Thoracic aorta (tissue), 2 donors: ENCODE measurements at regions not wholly inside any gene's neighbourhood (a gene's known extent, or its start where the extent isn't known, plus 50 kb on each side); places are given as distances from the start of the nearest gene placed in this dataset.

Experiments
- ATAC-seq: fragments of 150-250 bp; one replicate; pipeline ENCODE4 v1.8.0; 2017; ENCODE audit warnings: low read depth; ENCODE audit not compliant: insufficient number of reproducible peaks, low FRiP score
- DNase-seq: peaks from one replicate; pipeline ENCODE4 v3.0.0-alpha.2; 2020; ENCODE audit warnings: low spot score
- H3K27ac ChIP-seq, 2 donors: fragments of 200-600 bp; sonication (generic); 1 replicate in 1 of 2; 2 replicates in 1 of 2; pipeline ENCODE4 v1.5.1; 2016; ENCODE audit warnings: mild to moderate bottlenecking in 2 of 2, moderate library complexity in 2 of 2
- H3K27me3 ChIP-seq: fragments of 200-600 bp; sonication (generic); replicated peaks from 2 replicates; pipeline ENCODE4 v1.6.0; 2016; ENCODE audit warnings: mild to moderate bottlenecking; ENCODE audit not compliant: insufficient read depth
- H3K36me3 ChIP-seq: fragments of 200-600 bp; sonication (generic); one replicate; pipeline ENCODE4 v1.5.1; 2016
- H3K4me1 ChIP-seq, 2 donors: fragments of 200-600 bp; sonication (generic); 1 replicate in 1 of 2; 2 replicates in 1 of 2; pipeline versions ENCODE4 v1.5.1 to v1.6.0; 2016; ENCODE audit warnings: low read depth in 2 of 2, mild to moderate bottlenecking in 1 of 2; ENCODE audit not compliant: control insufficient read depth in 1 of 2
- H3K4me3 ChIP-seq: fragments of 200-600 bp; sonication (generic); 2 replicates; pipeline ENCODE4 v1.5.1; 2016; ENCODE audit warnings: mild to moderate bottlenecking
- H3K9me3 ChIP-seq: fragments of 200-600 bp; sonication (generic); 2 replicates; pipeline ENCODE4 v1.5.1; 2016
- CTCF ChIP-seq: fragments of 200-600 bp; sonication (generic); IDR thresholded peaks from one replicate; pipeline ENCODE4 v1.5.1; 2019; ENCODE audit warnings: antibody characterized with exemption

- TF ChIP-seq CTCF, result no peak
- no peaks in the 10 kb centered on the region for H3K36me3 ChIP-seq
- ATAC-seq, result no peak
These were observed 365.3 kb downstream of the TDRD15 start for GRCh38 chr2:21489080-21489479.

GRCh38 chr2:21498016-21498415, 374.2 kb downstream of the TDRD15 start:
- no peak for DNase-seq
- no peak for ATAC-seq
- Histone ChIP-seq H3K4me1 (peaks cover 0 to 4% of the 10 kb centered on the region in 2 donors), H3K4me3 (no peak overlapping the region), H3K9me3 (no peaks in the 10 kb centered on the region), H3K36me3 (no peaks in the 10 kb centered on the region), H3K27ac (no peak overlapping the region), H3K27me3 (no peaks in the 10 kb centered on the region)
- TF ChIP-seq CTCF, result no peak

More at GRCh38 chr2:21489080-21489479, 365.3 kb downstream of the TDRD15 start:
- no peaks in the 10 kb centered on the region for H3K9me3 ChIP-seq
- DNase-seq, result no peak
- H3K4me1 ChIP-seq, result no peaks in the 10 kb centered on the region
- no peak overlapping the region for H3K4me3 ChIP-seq
- H3K27ac ChIP-seq, result no peak overlapping the region
- H3K27me3 ChIP-seq, result no peaks in the 10 kb centered on the region

- DNase-seq, result no peak
These were observed 376.7 kb downstream of the TDRD15 start for GRCh38 chr2:21500401-21500945.

GRCh38 chr2:21501376-21502027, 377.7 kb downstream of the TDRD15 start:
- DNase-seq, result no peak
- no peak for ATAC-seq
- TF ChIP-seq CTCF, result no peak
- Histone ChIP-seq H3K36me3 (no peaks in the 10 kb centered on the region), H3K9me3 (no peaks in the 10 kb centered on the region), H3K27me3 (no peaks in the 10 kb centered on the region), H3K4me1 (peaks cover 0 to 4% of the 10 kb centered on the region in 2 donors), H3K27ac (no peak overlapping the region), H3K4me3 (no peak overlapping the region)

More at GRCh38 chr2:21500401-21500945, 376.7 kb downstream of the TDRD15 start:
- TF ChIP-seq CTCF, result no peak
- H3K27ac ChIP-seq, result no peak overlapping the region
- no peaks in the 10 kb centered on the region for H3K27me3 ChIP-seq
- no peak overlapping the region for H3K4me3 ChIP-seq
- no peaks in the 10 kb centered on the region for H3K36me3 ChIP-seq
- H3K4me1 ChIP-seq, result peaks cover 0 to 4% of the 10 kb centered on the region in 2 donors
- H3K9me3 ChIP-seq, result no peaks in the 10 kb centered on the region
- no peak for ATAC-seq

- DNase-seq, result no peak
- Histone ChIP-seq H3K4me1 (no peaks in the 10 kb centered on the region), H3K27ac (no peak overlapping the region), H3K27me3 (no peaks in the 10 kb centered on the region), H3K36me3 (no peaks in the 10 kb centered on the region), H3K4me3 (no peak overlapping the region), H3K9me3 (no peaks in the 10 kb centered on the region)
- no peak for TF ChIP-seq CTCF
- ATAC-seq, result no peak
These were observed 392.1 kb downstream of the TDRD15 start for GRCh38 chr2:21515903-21516302.
